ENCODE measurements at regions not wholly inside any gene's neighbourhood (a gene's known extent, or its start where the extent isn't known, plus 50 kb on each side); places are given as distances from the start of the nearest gene placed in this dataset.
"Not testable (repeated sequence)": the region's sequence is repeated elsewhere in the genome, so short reads cannot be mapped to it uniquely, and the experiment has no call there.

DNA sequence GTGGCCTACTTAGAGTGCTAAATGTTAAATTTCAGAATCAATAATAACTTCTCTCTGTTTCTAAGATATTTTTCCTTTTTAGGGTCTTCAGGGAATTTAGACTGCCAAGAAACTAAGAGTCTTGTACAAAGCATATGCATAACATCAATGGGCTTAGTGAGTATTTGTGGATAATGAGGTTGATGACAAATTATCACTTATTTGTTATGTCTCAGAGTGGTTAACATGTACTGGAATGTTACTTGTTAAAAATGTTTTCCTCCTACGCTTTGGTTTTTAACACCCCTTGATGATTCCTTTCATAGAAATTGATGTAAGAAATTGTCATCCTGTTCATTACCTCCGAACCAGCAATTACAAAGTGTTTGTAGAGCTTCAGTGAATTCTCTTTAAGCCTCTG lies 144.3 kb downstream of the MRPS30 start:
- CTCF ChIA-PET: interaction anchor here (0.6 to 5.7 kb wide), 24 partner anchors 8 to 823 kb away, joined by 3 to 29 read pairs (median 4); no protein-coding TSS in a partner anchor
- no peaks in the 10 kb centered on the region for H3K4me1 Mint-ChIP-seq (ENCODE audit: insufficient read depth, unreplicated experiment)
- POLR2A ChIA-PET: no interaction called here
- H3K27ac Mint-ChIP-seq (ENCODE audit: low read depth, unreplicated experiment): no peak overlapping the region
- TF ChIP-seq CTCF (IDR thresholded peaks at IDR 0.05; ENCODE audit: unreplicated experiment): no peak
- intact Hi-C loops (cut with micrococcal nuclease): loop anchor here (5.0 to 10.0 kb wide), 2 partner anchors 84 to 682 kb away; no protein-coding TSS in a partner anchor
- H3K9me3 Mint-ChIP-seq (ENCODE audit: unreplicated experiment): no peaks in the 10 kb centered on the region
- BruUV-seq (replicated peaks): no TSS peak
- no peak overlapping the region for H3K4me3 Mint-ChIP-seq (ENCODE audit: unreplicated experiment)
- no peaks in the 10 kb centered on the region for H3K36me3 Mint-ChIP-seq (ENCODE audit: insufficient read depth, unreplicated experiment)
- H3K27me3 Mint-ChIP-seq (ENCODE audit: insufficient read depth, unreplicated experiment): no peaks in the 10 kb centered on the region
- no peak for DNase-seq (ENCODE audit: unreplicated experiment)

DNA sequence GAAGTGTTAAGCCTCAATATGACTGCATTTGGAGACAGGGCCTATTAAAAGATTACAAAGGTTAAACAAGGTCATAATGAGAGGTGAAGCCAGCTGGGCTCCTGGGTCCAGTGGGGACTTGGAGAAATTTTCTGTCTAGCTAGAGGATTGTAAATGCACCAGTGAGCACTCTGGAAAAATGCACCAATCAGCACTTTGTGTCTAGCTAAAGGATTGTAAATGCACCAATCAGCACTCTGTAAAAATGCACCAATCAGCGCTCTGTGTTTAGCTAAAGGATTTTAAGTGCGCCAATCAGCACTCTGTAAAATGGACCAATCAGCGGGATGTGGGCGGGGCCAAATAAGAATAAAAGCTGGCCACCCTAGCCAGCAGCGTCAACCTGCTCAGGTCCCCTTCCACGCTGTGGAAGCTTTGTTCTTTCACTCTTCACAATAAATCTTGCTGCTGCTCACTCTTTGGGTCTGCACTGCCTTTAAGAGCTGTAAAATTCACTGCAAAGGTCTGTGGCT lies 150.3 kb downstream of the MRPS30 start:
- H3K4me1 Mint-ChIP-seq (ENCODE audit: insufficient read depth, unreplicated experiment); DNase-seq (ENCODE audit: unreplicated experiment); H3K36me3 Mint-ChIP-seq (ENCODE audit: insufficient read depth, unreplicated experiment); H3K4me3 Mint-ChIP-seq (ENCODE audit: unreplicated experiment); BruUV-seq (replicated peaks); POLR2A ChIA-PET; H3K9me3 Mint-ChIP-seq (ENCODE audit: unreplicated experiment); H3K27me3 Mint-ChIP-seq (ENCODE audit: insufficient read depth, unreplicated experiment); H3K27ac Mint-ChIP-seq (ENCODE audit: low read depth, unreplicated experiment): not testable (repeated sequence)
- CTCF ChIA-PET: interaction anchor here (0.6 to 1.3 kb wide), 2 partner anchors 816 to 845 kb away, joined by 3 to 5 read pairs; no protein-coding TSS in a partner anchor
- intact Hi-C loops (cut with micrococcal nuclease): loop anchor here (10.0 kb wide), 1 partner anchor 676 kb away; no protein-coding TSS in a partner anchor

DNA sequence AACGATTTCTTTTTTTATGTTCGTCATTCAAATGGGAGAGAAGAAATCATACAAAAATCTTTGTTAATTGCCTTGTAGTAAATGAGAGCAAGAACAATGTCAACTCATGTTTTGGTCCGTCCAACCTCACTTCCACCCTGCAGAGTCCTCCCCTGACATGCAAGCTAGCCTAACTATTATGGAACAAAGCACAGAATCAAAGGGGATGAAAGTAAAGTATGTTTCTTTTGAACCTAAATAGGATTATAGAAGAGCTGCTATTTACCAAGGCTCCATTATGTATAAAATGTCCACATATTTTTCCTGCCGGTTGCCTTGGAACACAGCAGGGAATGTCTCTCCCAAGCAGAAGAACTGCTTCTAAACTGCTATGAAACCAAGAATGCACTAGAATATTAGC lies 161.1 kb downstream of the MRPS30 start:
- ChIA-PET CTCF (no interaction called here), POLR2A (no interaction called here)
- Mint-ChIP-seq H3K9me3 (ENCODE audit: unreplicated experiment) (no peaks in the 10 kb centered on the region), H3K27me3 (ENCODE audit: insufficient read depth, unreplicated experiment) (no peaks in the 10 kb centered on the region), H3K36me3 (ENCODE audit: insufficient read depth, unreplicated experiment) (no peaks in the 10 kb centered on the region), H3K27ac (ENCODE audit: low read depth, unreplicated experiment) (no peak overlapping the region), H3K4me3 (ENCODE audit: unreplicated experiment) (no peak overlapping the region), H3K4me1 (ENCODE audit: insufficient read depth, unreplicated experiment) (no peaks in the 10 kb centered on the region)
- no peak for TF ChIP-seq CTCF (IDR thresholded peaks at IDR 0.05; ENCODE audit: unreplicated experiment)
- DNase-seq (ENCODE audit: unreplicated experiment): no peak
- no TSS peak for BruUV-seq (replicated peaks)
- intact Hi-C loops (cut with micrococcal nuclease): no loop called here

DNA sequence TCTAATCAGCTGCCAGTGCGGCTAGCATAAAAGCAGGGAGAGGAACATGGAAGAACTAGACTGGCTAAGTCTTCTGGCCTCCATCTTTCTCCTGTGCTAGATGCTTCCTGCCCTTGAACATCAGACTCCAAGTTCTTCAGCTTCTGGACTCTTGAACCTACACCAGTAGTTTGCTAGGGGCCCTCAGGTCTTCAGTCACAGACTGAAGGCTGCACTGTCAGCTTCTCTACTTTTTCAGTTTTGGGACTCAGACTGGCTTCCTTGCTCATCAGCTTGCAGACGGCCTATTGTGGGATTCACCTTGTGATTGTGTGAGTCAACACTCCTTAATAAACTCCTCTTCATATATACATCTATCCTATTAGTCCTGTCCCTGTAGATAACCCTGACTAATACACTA lies 162.2 kb downstream of the MRPS30 start:
- H3K27ac Mint-ChIP-seq (ENCODE audit: low read depth, unreplicated experiment); H3K4me1 Mint-ChIP-seq (ENCODE audit: insufficient read depth, unreplicated experiment); POLR2A ChIA-PET; H3K4me3 Mint-ChIP-seq (ENCODE audit: unreplicated experiment); CTCF ChIA-PET; DNase-seq (ENCODE audit: unreplicated experiment); H3K36me3 Mint-ChIP-seq (ENCODE audit: insufficient read depth, unreplicated experiment); H3K27me3 Mint-ChIP-seq (ENCODE audit: insufficient read depth, unreplicated experiment); H3K9me3 Mint-ChIP-seq (ENCODE audit: unreplicated experiment); intact Hi-C loops (cut with micrococcal nuclease); BruUV-seq (replicated peaks): not testable (repeated sequence)

GRCh38 chr5:44974813-44975212 lies 166.1 kb downstream of the MRPS30 start:
- Mint-ChIP-seq H3K4me1 (ENCODE audit: insufficient read depth, unreplicated experiment) (no peaks in the 10 kb centered on the region), H3K36me3 (ENCODE audit: insufficient read depth, unreplicated experiment) (no peaks in the 10 kb centered on the region), H3K27ac (ENCODE audit: low read depth, unreplicated experiment) (no peak overlapping the region), H3K4me3 (ENCODE audit: unreplicated experiment) (no peak overlapping the region), H3K9me3 (ENCODE audit: unreplicated experiment) (no peaks in the 10 kb centered on the region), H3K27me3 (ENCODE audit: insufficient read depth, unreplicated experiment) (no peaks in the 10 kb centered on the region)
- CTCF ChIA-PET: no interaction called here
- TF ChIP-seq CTCF (IDR thresholded peaks at IDR 0.05; ENCODE audit: unreplicated experiment): no peak
- intact Hi-C loops (cut with micrococcal nuclease): no loop called here
- no peak for DNase-seq (ENCODE audit: unreplicated experiment)
- BruUV-seq (replicated peaks): no TSS peak
- POLR2A ChIA-PET: interaction anchor here (0.6 kb wide), 1 partner anchor 13 kb away, joined by 3 read pairs; no protein-coding TSS in a partner anchor

Data from MCF 10A (cell line).